HepG2 (cell line): ENCODE measurements at regions not wholly inside any gene's neighbourhood (a gene's known extent, or its start where the extent isn't known, plus 50 kb on each side); places are given as distances from the start of the nearest gene placed in this dataset.

Source experiments
- CREB1 ChIP-seq, 2 experiments: fragments of 450-650 bp in 1 of 2; IDR thresholded peaks; 2 replicates each; pipeline ENCODE4 v1.6.1; 2016 to 2017; ENCODE audit warnings: control low read depth in 1 of 2, mild to moderate bottlenecking in 1 of 2, missing compliant biosample characterization in 1 of 2, missing genetic modification characterization in 1 of 2
- CREM ChIP-seq, 2 experiments: sonication (generic) in 1 of 2; formaldehyde crosslinking in 1 of 2; IDR thresholded peaks; 2 replicates each; pipeline versions ENCODE4 v1.4.0 to v1.6.1; 2016 to 2020; ENCODE audit warnings: antibody characterized with exemption in 1 of 2, mild to moderate bottlenecking in 1 of 2, missing genetic modification reagents in 1 of 2
- IKZF1 ChIP-seq: fragments of 450-650 bp; IDR thresholded peaks from 2 replicates; pipeline ENCODE4 v1.7.1; 2016
- KDM1A ChIP-seq: IDR thresholded peaks from 2 replicates; pipeline ENCODE4 v1.6.1; 2016; ENCODE audit warnings: missing compliant biosample characterization
- KDM5A ChIP-seq: fragments of 200-600 bp; sonication (generic); IDR thresholded peaks from 2 replicates; pipeline ENCODE4 v1.7.0; 2018; ENCODE audit warnings: antibody characterized with exemption, mild to moderate bottlenecking, low read length, borderline replicate concordance
- NONO ChIP-seq, 2 experiments: fragments of 450-650 bp in 1 of 2; sonication (generic) in 1 of 2; formaldehyde crosslinking in 1 of 2; IDR thresholded peaks in 1 of 2; conservative IDR thresholded peaks in 1 of 2; 2 replicates each; pipeline versions ENCODE4 v1.6.1 to v1.8.0; 2017 to 2022; ENCODE audit warnings: mild to moderate bottlenecking in 1 of 2, missing genetic modification reagents in 1 of 2, moderate library complexity in 1 of 2
- RAD21 ChIP-seq: fragments of 450-650 bp; formaldehyde crosslinking; IDR thresholded peaks from 2 replicates; pipeline ENCODE4 v1.5.0; 2020; ENCODE audit warnings: mild to moderate bottlenecking
- RFXAP ChIP-seq: sonication (generic); formaldehyde crosslinking; IDR thresholded peaks from 2 replicates; pipeline ENCODE4 v1.4.0; 2020; ENCODE audit warnings: missing genetic modification reagents, borderline replicate concordance
- SP2 ChIP-seq: sonication (generic); formaldehyde crosslinking; IDR thresholded peaks from 2 replicates; pipeline ENCODE4 v1.5.1; 2020; ENCODE audit warnings: mild to moderate bottlenecking, missing genetic modification reagents
- ZBTB7A ChIP-seq: sonication (generic); formaldehyde crosslinking; IDR thresholded peaks from 2 replicates; pipeline ENCODE4 v1.8.0; 2022; ENCODE audit warnings: mild to moderate bottlenecking, missing genetic modification reagents
- ZBTB8A ChIP-seq: sonication (generic); formaldehyde crosslinking; IDR thresholded peaks from 2 replicates; pipeline ENCODE4 v1.4.0; 2020; ENCODE audit warnings: mild to moderate bottlenecking, low read depth, missing genetic modification reagents, borderline replicate concordance
- TF ChIP-seq, protein P1 (sequence below): sonication (generic); formaldehyde crosslinking; IDR thresholded peaks from 2 replicates; pipeline ENCODE4 v1.4.0; 2020; ENCODE audit warnings: missing genetic modification reagents
- TF ChIP-seq, protein P2 (sequence below): sonication (generic); formaldehyde crosslinking; IDR thresholded peaks from 2 replicates; pipeline ENCODE4 v1.5.0; 2020; ENCODE audit warnings: mild to moderate bottlenecking, missing genetic modification reagents, moderate library complexity
- TF ChIP-seq, protein P3 (sequence below), 2 experiments: sonication (generic) in 1 of 2; formaldehyde crosslinking in 1 of 2; IDR thresholded peaks; 2 replicates each; pipeline versions ENCODE4 v1.5.1 to v1.6.1; 2011 to 2020; ENCODE audit warnings: borderline replicate concordance in 1 of 2, low read depth in 1 of 2, low read length in 1 of 2, mild to moderate bottlenecking in 1 of 2, missing genetic modification reagents in 1 of 2, moderate library complexity in 1 of 2

DNA sequence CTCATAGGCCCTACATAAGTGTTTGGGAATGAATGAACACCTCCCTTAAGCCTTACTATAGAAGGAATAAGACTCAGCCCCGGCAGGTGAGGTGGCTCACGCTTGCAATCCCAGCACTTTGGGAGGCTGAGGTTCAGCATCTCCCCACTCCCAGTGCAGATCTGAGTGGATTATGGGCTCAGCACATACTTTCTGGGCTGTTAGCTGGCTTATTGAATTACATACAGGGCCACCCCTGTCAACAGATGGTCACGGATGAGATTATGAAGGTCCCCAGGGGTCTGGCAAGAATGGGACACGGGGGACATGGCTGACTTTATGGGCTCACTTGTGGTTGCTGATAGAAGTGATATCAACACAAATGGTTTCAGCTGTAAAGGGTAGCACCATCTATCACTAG lies 322.3 kb downstream of the TSN start:
- TF ChIP-seq CREM (IDR thresholded peaks at IDR 0.05) (no peak), CREM (CRISPR knock-in tag; IDR thresholded peaks at IDR 0.05) (no peak), ZBTB7A (no peak), KDM1A (CRISPR knock-in tag) (no peak), CREB1 (IDR thresholded peaks at IDR 0.05) (no peak), CREB1 (CRISPR knock-in tag; IDR thresholded peaks at IDR 0.05) (no peak), NONO (IDR thresholded peaks at IDR 0.05) (no peak), NONO (CRISPR knock-in tag; conservative IDR thresholded peaks at IDR 0.05) (no peak), RAD21 (CRISPR knock-in tag) (no peak), KDM5A (no peak), IKZF1 (no peak), SP2 (CRISPR knock-in tag) (no peak), ZBTB8A (CRISPR knock-in tag) (no peak), RFXAP (CRISPR knock-in tag) (no peak)
- TF ChIP-seq, protein P1, sequence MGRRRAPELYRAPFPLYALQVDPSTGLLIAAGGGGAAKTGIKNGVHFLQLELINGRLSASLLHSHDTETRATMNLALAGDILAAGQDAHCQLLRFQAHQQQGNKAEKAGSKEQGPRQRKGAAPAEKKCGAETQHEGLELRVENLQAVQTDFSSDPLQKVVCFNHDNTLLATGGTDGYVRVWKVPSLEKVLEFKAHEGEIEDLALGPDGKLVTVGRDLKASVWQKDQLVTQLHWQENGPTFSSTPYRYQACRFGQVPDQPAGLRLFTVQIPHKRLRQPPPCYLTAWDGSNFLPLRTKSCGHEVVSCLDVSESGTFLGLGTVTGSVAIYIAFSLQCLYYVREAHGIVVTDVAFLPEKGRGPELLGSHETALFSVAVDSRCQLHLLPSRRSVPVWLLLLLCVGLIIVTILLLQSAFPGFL (CRISPR knock-in tag): no peak
- TF ChIP-seq, protein P2, sequence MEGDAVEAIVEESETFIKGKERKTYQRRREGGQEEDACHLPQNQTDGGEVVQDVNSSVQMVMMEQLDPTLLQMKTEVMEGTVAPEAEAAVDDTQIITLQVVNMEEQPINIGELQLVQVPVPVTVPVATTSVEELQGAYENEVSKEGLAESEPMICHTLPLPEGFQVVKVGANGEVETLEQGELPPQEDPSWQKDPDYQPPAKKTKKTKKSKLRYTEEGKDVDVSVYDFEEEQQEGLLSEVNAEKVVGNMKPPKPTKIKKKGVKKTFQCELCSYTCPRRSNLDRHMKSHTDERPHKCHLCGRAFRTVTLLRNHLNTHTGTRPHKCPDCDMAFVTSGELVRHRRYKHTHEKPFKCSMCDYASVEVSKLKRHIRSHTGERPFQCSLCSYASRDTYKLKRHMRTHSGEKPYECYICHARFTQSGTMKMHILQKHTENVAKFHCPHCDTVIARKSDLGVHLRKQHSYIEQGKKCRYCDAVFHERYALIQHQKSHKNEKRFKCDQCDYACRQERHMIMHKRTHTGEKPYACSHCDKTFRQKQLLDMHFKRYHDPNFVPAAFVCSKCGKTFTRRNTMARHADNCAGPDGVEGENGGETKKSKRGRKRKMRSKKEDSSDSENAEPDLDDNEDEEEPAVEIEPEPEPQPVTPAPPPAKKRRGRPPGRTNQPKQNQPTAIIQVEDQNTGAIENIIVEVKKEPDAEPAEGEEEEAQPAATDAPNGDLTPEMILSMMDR: no peak
- TF ChIP-seq, protein P3, sequence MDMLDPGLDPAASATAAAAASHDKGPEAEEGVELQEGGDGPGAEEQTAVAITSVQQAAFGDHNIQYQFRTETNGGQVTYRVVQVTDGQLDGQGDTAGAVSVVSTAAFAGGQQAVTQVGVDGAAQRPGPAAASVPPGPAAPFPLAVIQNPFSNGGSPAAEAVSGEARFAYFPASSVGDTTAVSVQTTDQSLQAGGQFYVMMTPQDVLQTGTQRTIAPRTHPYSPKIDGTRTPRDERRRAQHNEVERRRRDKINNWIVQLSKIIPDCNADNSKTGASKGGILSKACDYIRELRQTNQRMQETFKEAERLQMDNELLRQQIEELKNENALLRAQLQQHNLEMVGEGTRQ (IDR thresholded peaks at IDR 0.05; ENCODE audit: low read depth, low read length): no peak
- TF ChIP-seq, protein P3 (CRISPR knock-in tag; IDR thresholded peaks at IDR 0.05; ENCODE audit: borderline replicate concordance): no peak
